ENCODE measurements at regions not wholly inside any gene's neighbourhood (a gene's known extent, or its start where the extent isn't known, plus 50 kb on each side); places are given as distances from the start of the nearest gene placed in this dataset.

DNA sequence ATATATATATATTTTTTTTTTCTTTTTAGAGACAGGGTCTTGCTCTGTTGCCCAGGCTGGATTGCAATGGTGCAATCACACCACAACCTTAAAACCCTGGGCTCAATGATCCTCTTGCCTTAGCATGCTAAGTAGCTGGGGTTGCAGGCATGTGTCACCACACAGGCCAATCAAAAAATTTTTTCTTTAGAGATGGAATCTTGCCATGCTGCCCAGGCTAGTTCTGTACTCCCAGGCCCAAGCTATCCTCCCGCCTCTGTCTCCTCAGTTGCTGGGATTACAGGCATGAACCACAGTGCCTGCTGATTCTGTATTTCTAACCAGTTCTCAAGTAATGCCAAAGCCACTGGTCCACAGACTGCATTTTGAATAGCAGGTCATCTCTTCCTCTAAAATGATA, 291.3 kb upstream of the ZPLD1 start:
- Histone ChIP-seq H3K27me3 (ENCODE audit: insufficient read depth, poor library complexity, severe bottlenecking) (no peaks in the 10 kb centered on the region), H3K27ac (replicated peaks) (no peak overlapping the region), H3K4me3 (replicated peaks; ENCODE audit: insufficient read depth, low read length) (no peak overlapping the region)
- no peak for DNase-seq (ENCODE audit: low read depth in 1 of 2, low spot score in 1 of 2)
- TF ChIP-seq GABPA (IDR thresholded peaks at IDR 0.05; ENCODE audit: low read depth) (no peak), SPI1 (IDR thresholded peaks at IDR 0.05; ENCODE audit: borderline replicate concordance, low read depth) (no peak), POLR2AphosphoS5 (IDR thresholded peaks at IDR 0.05; ENCODE audit: low read depth) (no peak)
- TF ChIP-seq, protein P1, sequence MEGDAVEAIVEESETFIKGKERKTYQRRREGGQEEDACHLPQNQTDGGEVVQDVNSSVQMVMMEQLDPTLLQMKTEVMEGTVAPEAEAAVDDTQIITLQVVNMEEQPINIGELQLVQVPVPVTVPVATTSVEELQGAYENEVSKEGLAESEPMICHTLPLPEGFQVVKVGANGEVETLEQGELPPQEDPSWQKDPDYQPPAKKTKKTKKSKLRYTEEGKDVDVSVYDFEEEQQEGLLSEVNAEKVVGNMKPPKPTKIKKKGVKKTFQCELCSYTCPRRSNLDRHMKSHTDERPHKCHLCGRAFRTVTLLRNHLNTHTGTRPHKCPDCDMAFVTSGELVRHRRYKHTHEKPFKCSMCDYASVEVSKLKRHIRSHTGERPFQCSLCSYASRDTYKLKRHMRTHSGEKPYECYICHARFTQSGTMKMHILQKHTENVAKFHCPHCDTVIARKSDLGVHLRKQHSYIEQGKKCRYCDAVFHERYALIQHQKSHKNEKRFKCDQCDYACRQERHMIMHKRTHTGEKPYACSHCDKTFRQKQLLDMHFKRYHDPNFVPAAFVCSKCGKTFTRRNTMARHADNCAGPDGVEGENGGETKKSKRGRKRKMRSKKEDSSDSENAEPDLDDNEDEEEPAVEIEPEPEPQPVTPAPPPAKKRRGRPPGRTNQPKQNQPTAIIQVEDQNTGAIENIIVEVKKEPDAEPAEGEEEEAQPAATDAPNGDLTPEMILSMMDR (IDR thresholded peaks at IDR 0.05; ENCODE audit: insufficient read depth, low read length) = no peak
- TF ChIP-seq, protein P2, sequence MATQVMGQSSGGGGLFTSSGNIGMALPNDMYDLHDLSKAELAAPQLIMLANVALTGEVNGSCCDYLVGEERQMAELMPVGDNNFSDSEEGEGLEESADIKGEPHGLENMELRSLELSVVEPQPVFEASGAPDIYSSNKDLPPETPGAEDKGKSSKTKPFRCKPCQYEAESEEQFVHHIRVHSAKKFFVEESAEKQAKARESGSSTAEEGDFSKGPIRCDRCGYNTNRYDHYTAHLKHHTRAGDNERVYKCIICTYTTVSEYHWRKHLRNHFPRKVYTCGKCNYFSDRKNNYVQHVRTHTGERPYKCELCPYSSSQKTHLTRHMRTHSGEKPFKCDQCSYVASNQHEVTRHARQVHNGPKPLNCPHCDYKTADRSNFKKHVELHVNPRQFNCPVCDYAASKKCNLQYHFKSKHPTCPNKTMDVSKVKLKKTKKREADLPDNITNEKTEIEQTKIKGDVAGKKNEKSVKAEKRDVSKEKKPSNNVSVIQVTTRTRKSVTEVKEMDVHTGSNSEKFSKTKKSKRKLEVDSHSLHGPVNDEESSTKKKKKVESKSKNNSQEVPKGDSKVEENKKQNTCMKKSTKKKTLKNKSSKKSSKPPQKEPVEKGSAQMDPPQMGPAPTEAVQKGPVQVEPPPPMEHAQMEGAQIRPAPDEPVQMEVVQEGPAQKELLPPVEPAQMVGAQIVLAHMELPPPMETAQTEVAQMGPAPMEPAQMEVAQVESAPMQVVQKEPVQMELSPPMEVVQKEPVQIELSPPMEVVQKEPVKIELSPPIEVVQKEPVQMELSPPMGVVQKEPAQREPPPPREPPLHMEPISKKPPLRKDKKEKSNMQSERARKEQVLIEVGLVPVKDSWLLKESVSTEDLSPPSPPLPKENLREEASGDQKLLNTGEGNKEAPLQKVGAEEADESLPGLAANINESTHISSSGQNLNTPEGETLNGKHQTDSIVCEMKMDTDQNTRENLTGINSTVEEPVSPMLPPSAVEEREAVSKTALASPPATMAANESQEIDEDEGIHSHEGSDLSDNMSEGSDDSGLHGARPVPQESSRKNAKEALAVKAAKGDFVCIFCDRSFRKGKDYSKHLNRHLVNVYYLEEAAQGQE (IDR thresholded peaks at IDR 0.05; ENCODE audit: insufficient replicate concordance, low read depth) = no peak

DNA sequence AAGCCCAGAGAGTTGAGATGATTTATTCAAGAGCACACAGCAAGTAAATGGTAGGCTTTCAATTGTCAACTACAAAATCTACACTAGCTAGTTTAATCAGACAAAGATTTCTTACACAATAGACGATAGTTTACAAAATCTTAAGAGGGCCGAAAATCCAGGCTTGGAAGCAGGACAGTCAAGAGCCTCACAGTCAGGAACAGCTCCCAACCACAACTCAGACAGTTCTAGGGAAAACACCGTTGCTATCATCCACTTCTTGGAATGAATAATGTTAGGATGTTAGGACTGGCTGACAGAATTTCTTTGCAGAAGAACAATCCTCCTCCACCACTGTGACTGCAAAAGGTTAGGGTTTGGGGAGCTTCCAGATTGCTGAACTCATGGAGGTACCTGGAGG, 290.8 kb upstream of the ZPLD1 start:
- no peak overlapping the region for H3K4me3 ChIP-seq (replicated peaks; ENCODE audit: insufficient read depth, low read length)

DNA sequence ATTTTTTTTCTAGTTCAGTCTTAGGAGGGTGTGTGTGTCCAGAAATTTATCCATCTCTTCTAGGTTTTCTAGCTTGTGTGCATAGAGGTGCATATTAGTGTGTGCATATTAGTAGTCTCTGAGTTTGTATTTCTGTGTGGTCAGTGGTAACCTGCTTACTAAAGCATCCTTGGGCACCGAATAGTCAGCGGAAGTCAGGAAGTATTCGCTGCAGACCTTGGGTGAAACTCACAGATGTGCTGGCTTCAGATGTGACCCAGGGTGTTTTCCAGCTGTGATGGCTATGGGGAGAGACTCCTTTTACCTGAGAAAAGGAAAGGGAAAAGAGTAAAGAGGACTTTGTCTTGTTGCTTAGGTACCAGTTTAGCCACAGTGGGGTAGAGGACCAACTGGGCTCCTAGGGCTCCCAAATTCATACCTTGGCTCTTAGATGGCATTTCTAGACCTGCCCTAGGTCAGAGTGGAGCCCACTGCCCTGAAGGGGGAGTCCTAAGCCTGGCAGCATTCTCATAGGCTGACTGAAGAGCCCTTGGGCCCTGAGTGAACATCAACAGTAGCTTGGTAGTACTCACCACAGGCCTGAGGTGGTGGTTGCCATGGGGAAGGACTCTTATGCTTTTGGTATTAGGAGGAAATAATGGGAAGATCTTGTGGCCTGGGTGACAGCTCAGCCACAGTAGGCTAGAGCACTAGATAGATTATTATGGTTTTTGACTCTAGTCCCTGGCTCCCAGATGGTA, 286.0 kb upstream of the ZPLD1 start:
- Histone ChIP-seq H3K4me3 (replicated peaks; ENCODE audit: insufficient read depth, low read length) (no peak overlapping the region), H3K27me3 (ENCODE audit: insufficient read depth, poor library complexity, severe bottlenecking) (peaks cover 2% of the 10 kb centered on the region), H3K27ac (replicated peaks) (no peak overlapping the region)
- no peak for TF ChIP-seq SPI1 (IDR thresholded peaks at IDR 0.05; ENCODE audit: borderline replicate concordance, low read depth)
- TF ChIP-seq POLR2AphosphoS5 (IDR thresholded peaks at IDR 0.05; ENCODE audit: low read depth) = no peak
- TF ChIP-seq, protein P1 (IDR thresholded peaks at IDR 0.05; ENCODE audit: insufficient read depth, low read length) = no peak
- TF ChIP-seq GABPA (IDR thresholded peaks at IDR 0.05; ENCODE audit: low read depth) = no peak
- TF ChIP-seq, protein P2 (IDR thresholded peaks at IDR 0.05; ENCODE audit: insufficient replicate concordance, low read depth) = no peak
- no peak for DNase-seq (ENCODE audit: low read depth in 1 of 2, low spot score in 1 of 2)

More for the DNA sequence above, 290.8 kb upstream of the ZPLD1 start:
- TF ChIP-seq POLR2AphosphoS5 (IDR thresholded peaks at IDR 0.05; ENCODE audit: low read depth) (no peak), GABPA (IDR thresholded peaks at IDR 0.05; ENCODE audit: low read depth) (no peak), SPI1 (IDR thresholded peaks at IDR 0.05; ENCODE audit: borderline replicate concordance, low read depth) (no peak)
- TF ChIP-seq, protein P2 (IDR thresholded peaks at IDR 0.05; ENCODE audit: insufficient replicate concordance, low read depth) = no peak
- DNase-seq (ENCODE audit: low read depth in 1 of 2, low spot score in 1 of 2) = no peak
- Histone ChIP-seq H3K27ac (replicated peaks) (no peak overlapping the region), H3K27me3 (ENCODE audit: insufficient read depth, poor library complexity, severe bottlenecking) (no peaks in the 10 kb centered on the region)

Measured in HL-60 (cell line).